Limb (tissue), 2 donors: ENCODE measurements at regions not wholly inside any gene's neighbourhood (a gene's known extent, or its start where the extent isn't known, plus 50 kb on each side); places are given as distances from the start of the nearest gene placed in this dataset.

ENCODE experiments used
- DNase-seq, 2 donors: peaks; one replicate each; pipeline ENCODE4 v3.0.0-alpha.2; 2016; ENCODE audit errors: extremely low spot score in 2 of 2

- peak; percentile 72 to 76 for DNase-seq
These were observed 148.3 kb upstream of the RPS6KA2 start for GRCh38 chr6:166775180-166775922.

- no peak for DNase-seq
These were observed 147.7 kb upstream of the RPS6KA2 start for GRCh38 chr6:166774770-166775169.

DNA sequence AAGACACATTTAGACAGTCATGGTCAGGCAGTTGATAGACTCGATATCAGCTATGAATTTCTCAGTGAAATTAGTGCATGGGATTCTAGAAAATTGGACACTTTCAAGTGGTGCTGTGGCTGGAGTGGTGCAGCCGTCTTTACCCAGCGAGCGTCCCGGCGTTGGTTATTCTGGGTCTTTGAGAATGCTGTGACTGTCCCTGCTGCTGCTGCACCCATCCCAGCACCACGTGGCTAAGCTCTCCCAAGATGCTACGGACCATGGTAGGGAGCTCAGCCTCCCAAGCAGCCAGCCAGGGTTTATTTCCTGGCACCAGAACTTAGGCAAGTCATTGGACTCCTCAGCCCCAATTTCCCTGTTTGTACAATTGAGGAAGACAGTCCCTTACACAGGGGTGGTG, 147.2 kb upstream of the RPS6KA2 start:
- DNase-seq: peak in 1 of 2 donors; percentile 14

GRCh38 chr6:166772518-166772917, 145.5 kb upstream of the RPS6KA2 start:
- DNase-seq: peak in 1 of 2 donors; percentile 21

DNA sequence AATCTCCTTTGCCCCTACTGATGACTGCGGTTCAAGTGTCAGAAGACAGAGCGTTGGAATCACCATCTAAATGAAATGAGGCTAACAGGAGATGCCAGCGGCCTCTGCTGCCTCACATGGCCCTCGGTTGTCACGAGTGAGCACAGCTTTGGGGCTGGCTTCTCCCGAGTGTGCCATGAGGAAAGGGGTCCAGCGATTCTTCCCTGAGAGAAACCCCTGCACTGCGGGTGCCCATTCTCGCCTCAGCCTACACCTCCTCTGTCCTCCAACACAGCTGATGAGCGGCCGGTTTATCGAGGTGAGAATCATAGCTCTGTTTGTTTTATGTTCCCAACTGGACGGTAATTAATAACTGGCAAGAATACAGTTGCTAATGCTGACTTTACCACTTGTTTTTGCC, 144.7 kb upstream of the RPS6KA2 start:
- DNase-seq: peak in 1 of 2 donors; percentile 13

DNA sequence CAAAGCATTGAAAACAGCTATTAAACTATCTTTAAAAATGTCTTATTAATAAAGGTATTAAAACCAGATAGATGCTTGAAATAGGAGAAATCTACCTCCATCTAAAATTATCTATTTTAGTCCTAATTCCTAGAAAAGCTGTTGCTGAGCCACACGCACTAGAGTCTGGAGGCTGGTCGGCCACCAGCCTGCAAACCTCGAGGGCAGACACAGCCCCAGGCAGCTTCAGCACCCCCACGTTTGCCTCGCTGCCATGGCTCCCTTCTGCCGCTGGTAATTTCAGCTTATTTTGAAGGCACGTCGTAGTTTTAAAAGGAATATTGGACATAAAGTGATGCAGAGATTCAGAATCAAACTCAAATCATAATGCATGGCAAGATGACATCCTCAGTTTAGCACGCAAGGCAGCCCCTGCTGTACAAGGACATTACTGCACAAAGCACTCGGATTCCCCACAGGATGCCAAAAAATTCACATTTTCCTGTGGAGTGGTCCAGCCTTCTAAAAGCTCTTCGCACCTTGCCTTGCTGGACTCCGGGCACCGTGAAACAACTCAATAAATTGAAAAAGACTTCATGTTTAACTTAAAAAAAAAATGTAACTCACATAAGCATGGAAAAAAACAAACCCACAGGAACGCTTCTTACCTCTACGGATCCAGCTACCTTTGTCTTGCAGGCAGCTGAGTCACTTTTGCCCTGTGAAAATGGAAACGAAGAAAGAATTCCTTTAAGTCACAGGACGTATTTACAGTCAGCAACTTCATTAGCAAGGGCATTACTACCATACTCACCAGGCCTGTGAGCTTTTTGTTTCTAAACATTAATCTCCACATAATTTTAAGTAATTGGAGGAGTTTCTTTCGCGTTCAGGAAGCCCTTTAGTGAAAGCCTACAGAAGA, 143.4 kb upstream of the RPS6KA2 start:
- DNase-seq: peak in 1 of 2 donors; percentile 23

- no peak for DNase-seq
These were observed 142.6 kb upstream of the RPS6KA2 start for GRCh38 chr6:166769648-166770047.

- DNase-seq: no peak
These were observed 141.7 kb upstream of the RPS6KA2 start for GRCh38 chr6:166768761-166769160.

DNA sequence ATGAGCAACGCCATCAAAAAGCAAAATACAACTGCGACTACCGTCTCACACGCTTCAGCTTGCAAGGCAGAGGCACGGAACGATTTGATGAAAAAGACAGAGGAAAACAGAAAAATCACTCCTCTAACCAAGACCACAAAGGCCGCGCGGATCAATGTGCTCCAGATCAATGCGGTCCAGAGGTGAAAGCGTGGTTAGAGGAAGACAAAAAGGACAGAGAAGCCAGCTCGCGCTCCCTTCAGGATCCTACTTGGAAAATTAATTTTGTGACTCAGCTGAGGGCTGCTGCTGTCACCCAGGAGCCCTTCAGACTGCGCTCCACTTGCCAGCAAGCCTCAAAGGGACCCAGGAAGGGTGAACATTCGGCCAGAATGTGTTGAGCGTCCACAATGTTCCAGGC, 140.2 kb upstream of the RPS6KA2 start:
- no peak for DNase-seq

- DNase-seq: no peak
These were observed 139.7 kb upstream of the RPS6KA2 start for GRCh38 chr6:166766769-166767168.

DNA sequence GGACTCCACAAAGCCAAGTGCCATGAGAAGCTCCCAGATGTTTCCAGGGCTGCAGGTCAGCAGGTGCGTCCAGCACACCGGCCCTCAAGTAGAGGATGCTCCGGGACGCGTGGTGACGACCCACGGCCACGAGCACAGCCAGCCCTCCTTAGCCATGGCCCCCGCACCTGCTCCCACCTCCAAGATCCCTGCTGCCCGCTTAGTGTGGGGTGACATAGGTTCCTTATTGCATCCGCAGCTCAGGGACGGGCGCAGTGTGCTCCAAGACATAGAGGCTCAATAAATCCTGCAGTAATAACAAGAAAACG, 138.1 kb upstream of the RPS6KA2 start:
- DNase-seq: no peak

GRCh38 chr6:166764473-166765233, 137.6 kb upstream of the RPS6KA2 start:
- DNase-seq: no peak

DNA sequence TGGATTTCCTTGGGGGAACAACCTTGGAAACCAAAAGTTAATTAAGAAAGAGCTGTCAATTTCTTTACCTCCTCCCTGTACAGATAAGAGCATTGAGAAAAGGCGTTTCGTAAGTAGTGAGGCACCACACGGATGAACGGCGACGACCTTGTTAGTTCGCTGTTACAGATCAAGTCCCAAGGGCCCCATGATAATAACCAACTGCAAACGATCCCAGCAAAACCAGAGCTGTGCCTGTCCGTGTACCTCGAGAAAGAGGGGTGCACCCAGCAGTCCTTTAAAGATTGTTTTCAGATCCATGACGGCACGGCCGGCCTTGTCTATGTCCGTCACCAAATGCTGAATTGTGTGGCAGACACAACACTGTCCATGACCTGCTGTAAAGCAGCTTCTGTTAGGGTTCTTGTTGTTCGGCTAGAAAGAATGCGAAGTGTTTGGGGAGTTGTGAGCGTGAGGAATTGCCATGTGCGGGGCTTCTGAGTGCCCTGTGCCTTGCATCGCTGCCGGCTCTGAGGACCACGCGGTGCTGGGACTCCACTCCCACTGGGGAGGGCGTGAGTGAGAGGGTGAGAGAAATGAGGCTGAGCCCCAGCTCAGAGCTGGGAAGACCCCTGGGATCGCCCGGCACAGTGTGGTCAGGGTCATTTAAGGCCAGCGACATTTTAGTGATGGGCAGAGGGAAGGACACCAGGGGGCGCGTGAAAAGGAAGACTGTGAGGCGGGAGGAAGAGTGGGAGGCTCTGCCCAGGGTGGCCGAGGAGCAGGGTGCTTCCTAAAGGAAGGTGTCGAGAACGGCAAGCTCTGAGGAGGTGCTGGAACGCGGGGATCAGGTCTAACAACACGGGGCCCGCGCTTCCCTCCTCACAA, 136.8 kb upstream of the RPS6KA2 start:
- no peak for DNase-seq

DNA sequence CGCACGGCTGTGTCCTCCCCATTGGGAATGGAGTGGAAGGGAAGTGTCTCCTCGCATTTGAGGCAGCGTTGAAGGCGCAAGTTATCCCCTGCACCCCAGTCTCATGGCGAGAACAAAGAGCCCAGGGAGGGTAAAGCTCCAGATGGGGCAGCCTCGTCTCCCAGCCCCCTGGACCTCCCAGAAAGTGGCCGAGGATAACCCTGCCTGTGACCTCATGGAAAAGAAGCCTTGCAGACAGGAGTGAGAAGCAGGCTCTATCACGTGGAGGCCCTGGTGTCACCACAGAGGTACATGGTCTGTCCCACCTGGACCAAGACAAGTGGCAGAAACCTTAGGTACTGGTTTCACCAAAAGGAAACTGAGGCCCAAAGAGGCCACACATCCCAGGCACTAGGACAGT, 134.8 kb upstream of the RPS6KA2 start:
- no peak for DNase-seq

GRCh38 chr6:166760288-166760687, 133.2 kb upstream of the RPS6KA2 start:
- no peak for DNase-seq

GRCh38 chr6:166758136-166758704, 131.2 kb upstream of the RPS6KA2 start:
- no peak for DNase-seq

- peak; percentile 51 to 54 for DNase-seq
These were observed 130.4 kb upstream of the RPS6KA2 start for GRCh38 chr6:166757232-166758135.

DNA sequence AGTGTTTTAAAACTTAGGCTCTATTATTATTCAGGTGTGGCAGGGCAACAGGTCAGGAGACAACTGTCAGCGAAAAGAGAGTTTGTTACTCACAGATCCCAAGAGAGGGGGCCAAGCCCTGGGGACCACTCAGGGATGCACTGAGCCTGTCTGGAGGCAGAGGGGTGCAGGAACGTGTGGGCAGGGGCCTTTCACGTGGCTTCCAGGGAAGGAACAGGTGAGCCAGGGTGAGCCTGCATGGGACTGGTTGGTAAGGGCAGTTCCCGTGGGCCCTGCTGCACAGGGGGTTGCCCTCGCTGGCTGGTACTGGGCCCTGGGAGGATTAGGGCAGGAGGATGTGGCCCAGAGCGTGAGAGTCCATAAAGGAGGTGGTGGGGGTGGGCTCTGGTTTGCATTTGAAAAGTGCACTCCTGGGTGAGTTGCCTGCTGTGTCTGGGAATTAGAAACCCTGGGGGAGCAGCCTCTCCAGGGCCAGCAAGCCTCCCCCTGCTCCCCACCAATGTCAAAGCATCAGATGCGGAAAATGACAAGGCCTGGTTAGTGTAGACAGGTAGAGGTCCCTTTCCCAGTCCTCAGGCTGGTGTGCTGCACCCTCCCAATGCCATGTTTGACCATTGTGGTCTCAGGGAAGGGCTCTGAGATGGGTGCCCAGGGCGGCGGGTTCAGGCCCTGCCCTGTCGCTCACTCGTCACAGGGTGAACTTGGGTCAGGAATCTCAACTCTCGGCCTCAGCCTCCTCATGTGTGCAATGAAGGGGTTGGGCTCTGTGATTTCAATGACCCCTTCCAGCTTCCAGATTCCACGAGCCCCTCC, 127.4 kb upstream of the RPS6KA2 start:
- DNase-seq: no peak
